ENCODE measurements at regions not wholly inside any gene's neighbourhood (a gene's known extent, or its start where the extent isn't known, plus 50 kb on each side); places are given as distances from the start of the nearest gene placed in this dataset.

DNA sequence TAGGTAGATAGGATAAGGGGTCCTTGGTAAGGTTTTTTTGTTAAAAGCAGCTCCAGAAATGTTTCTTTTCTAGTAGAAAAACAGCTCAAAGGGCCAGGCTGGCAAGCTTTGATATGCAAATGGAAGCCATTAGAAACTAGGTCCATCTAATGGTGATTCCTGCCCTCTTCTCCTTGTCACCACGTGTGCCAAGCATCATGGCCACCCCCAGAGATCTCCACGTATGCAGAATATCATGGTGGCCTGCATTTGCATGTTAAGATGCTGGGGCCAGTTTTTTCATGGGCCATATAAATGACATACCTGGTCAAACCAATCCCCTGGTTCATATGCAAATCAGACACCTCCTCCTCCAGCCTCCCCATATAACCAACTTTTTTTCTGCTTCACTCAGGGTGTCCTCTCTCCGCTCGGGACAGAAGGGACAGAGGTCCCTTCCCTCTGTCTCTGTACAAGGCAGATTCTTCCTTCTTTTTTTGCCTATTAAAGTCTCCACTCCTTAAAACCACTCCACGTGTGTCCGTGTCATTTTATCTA is 1335.9 kb downstream of the UQCRFS1 start:
- H3K4me1 ChIP-seq, result no peaks in the 10 kb centered on the region
- WGBS, 5 donors, result 67 to 73% (median 72%) methylated on average over 6 of the region's 6 CpGs
- H3K27ac ChIP-seq, result no peak overlapping the region
- DNase-seq, result no peak
- peaks cover 0 to 80% (median 6%) of the 10 kb centered on the region in 8 donors for H3K9me3 ChIP-seq
- intact Hi-C loops (cut with DNase I; ENCODE audit: low total_unique reads), result no loop called here
- no peaks in the 10 kb centered on the region for H3K36me3 ChIP-seq
- H3K4me3 ChIP-seq, result no peak overlapping the region
- TF ChIP-seq POLR2AphosphoS5 (IDR thresholded peaks at IDR 0.05) (no peak), POLR2A (IDR thresholded peaks at IDR 0.05) (no peak)
- TF ChIP-seq, protein P1, sequence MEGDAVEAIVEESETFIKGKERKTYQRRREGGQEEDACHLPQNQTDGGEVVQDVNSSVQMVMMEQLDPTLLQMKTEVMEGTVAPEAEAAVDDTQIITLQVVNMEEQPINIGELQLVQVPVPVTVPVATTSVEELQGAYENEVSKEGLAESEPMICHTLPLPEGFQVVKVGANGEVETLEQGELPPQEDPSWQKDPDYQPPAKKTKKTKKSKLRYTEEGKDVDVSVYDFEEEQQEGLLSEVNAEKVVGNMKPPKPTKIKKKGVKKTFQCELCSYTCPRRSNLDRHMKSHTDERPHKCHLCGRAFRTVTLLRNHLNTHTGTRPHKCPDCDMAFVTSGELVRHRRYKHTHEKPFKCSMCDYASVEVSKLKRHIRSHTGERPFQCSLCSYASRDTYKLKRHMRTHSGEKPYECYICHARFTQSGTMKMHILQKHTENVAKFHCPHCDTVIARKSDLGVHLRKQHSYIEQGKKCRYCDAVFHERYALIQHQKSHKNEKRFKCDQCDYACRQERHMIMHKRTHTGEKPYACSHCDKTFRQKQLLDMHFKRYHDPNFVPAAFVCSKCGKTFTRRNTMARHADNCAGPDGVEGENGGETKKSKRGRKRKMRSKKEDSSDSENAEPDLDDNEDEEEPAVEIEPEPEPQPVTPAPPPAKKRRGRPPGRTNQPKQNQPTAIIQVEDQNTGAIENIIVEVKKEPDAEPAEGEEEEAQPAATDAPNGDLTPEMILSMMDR (IDR thresholded peaks at IDR 0.05 in 8 of 11, conservative IDR thresholded peaks at IDR 0.05 in 3 of 11), result no peak
- no peaks in the 10 kb centered on the region for H3K27me3 ChIP-seq (replicated peaks in 1 of 7)

DNA sequence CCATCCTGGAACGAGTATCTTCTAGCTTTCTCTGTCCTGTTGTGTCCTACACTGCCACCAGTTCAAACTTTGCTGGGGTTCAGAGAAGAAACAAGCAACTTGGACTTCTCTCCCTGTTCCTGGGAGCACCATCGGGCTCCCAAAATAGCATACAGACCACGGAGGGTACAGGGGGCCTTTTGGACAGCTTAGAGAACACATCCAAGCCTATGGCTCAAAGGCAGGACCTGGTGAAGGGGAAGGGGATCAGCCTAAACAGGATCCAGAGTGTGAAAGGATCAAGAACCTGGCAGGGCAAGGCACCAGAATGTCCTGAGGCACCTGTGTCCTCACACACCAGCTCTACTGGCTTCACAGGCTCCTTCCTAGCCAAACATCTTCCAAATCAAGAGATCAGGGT is 1336.5 kb downstream of the UQCRFS1 start:
- intact Hi-C loops (cut with DNase I; ENCODE audit: low total_unique reads), result no loop called here
- DNase-seq, result no peak
- WGBS, 5 donors, result 64 to 78% (median 73%) methylated on average over 3 of the region's 3 CpGs
- Histone ChIP-seq H3K4me1 (no peaks in the 10 kb centered on the region), H3K9me3 (peaks cover 0 to 74% (median 6%) of the 10 kb centered on the region in 8 donors), H3K36me3 (no peaks in the 10 kb centered on the region), H3K4me3 (no peak overlapping the region), H3K27me3 (replicated peaks in 1 of 7) (no peaks in the 10 kb centered on the region), H3K27ac (no peak overlapping the region)
- TF ChIP-seq, protein P1 (IDR thresholded peaks at IDR 0.05 in 8 of 11, conservative IDR thresholded peaks at IDR 0.05 in 3 of 11), result no peak
- no peak for TF ChIP-seq POLR2AphosphoS5 (IDR thresholded peaks at IDR 0.05)

DNA sequence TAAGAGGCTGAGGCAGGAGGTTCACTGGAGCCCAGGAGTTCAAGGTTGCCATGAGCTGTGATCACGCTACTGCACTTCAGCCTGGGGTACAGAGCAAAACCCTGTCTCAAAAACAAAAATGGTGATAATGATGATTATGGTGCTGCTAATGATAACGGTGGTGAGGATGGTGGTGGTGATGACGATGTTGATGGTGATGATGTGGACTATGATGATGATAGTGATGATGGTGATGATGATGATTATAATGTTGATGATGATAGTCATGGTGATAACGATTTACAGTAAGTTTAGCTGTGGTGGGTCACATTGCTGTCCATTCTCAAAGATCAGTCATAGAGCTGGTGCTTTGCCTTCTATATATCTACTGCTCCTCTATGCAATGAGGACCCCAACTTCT is 1340.6 kb downstream of the UQCRFS1 start:
- 64 to 88% (median 83%) methylated on average over 4 of the region's 4 CpGs for WGBS, 5 donors
- Histone ChIP-seq H3K4me3 (no peak overlapping the region), H3K27ac (no peak overlapping the region), H3K9me3 (peaks cover 0 to 62% (median 6%) of the 10 kb centered on the region in 8 donors), H3K36me3 (no peaks in the 10 kb centered on the region), H3K4me1 (no peaks in the 10 kb centered on the region), H3K27me3 (replicated peaks in 1 of 7) (no peaks in the 10 kb centered on the region)
- TF ChIP-seq POLR2AphosphoS5 (IDR thresholded peaks at IDR 0.05) (no peak), POLR2A (IDR thresholded peaks at IDR 0.05) (no peak)
- TF ChIP-seq, protein P1 (IDR thresholded peaks at IDR 0.05 in 8 of 11, conservative IDR thresholded peaks at IDR 0.05 in 3 of 11), result no peak
- intact Hi-C loops (cut with DNase I; ENCODE audit: low total_unique reads), result no loop called here
- DNase-seq, result no peak

DNA sequence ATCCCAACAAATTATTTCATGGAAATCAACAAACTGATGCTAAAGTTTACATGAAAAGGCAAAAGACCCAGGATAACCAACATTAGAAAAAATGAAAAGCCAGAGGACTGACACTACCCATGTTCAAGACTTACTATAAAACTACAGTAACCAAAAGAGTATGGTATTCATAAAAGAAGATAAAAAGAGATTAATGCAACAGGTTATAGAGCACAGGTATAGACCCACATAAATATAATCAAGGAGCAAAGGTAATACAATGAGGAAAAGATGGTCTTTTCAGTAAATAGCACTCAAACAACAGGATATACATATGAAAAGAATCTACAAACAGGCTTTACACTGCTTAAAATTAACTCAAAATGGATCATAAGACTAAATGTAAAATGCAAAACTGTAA is 1342.7 kb downstream of the UQCRFS1 start:
- Histone ChIP-seq H3K4me3 (no peak overlapping the region), H3K27ac (no peak overlapping the region), H3K27me3 (replicated peaks in 1 of 7) (no peaks in the 10 kb centered on the region), H3K36me3 (no peaks in the 10 kb centered on the region), H3K4me1 (no peaks in the 10 kb centered on the region), H3K9me3 (peaks cover 0 to 58% (median 16%) of the 10 kb centered on the region in 8 donors)
- intact Hi-C loops (cut with DNase I; ENCODE audit: low total_unique reads), result no loop called here
- TF ChIP-seq POLR2AphosphoS5 (IDR thresholded peaks at IDR 0.05), result no peak
- TF ChIP-seq, protein P1 (IDR thresholded peaks at IDR 0.05 in 8 of 11, conservative IDR thresholded peaks at IDR 0.05 in 3 of 11), result no peak
- TF ChIP-seq POLR2A (IDR thresholded peaks at IDR 0.05), result no peak
- DNase-seq, result no peak

Data from spleen (tissue), 11 donors.